ENCODE measurements at regions not wholly inside any gene's neighbourhood (a gene's known extent, or its start where the extent isn't known, plus 50 kb on each side); places are given as distances from the start of the nearest gene placed in this dataset.

GRCh38 chr6:23940466-23940865 lies 185.5 kb upstream of the NRSN1 start:
- no peak overlapping the region for H3K4me3 ChIP-seq (ENCODE audit: low read depth, low read length)
- H3K9me3 ChIP-seq (ENCODE audit: severe bottlenecking) = no peaks in the 10 kb centered on the region
- no peak for DNase-seq
- no peak overlapping the region for H3K27ac ChIP-seq
- H3K36me3 ChIP-seq = no peaks in the 10 kb centered on the region
- no peak for TF ChIP-seq CTCF (IDR thresholded peaks at IDR 0.05; ENCODE audit: low read depth, low read length)
- no peaks in the 10 kb centered on the region for H3K27me3 ChIP-seq (ENCODE audit: insufficient read depth, low read depth, severe bottlenecking)

- Histone ChIP-seq H3K4me3 (ENCODE audit: low read depth, low read length) (no peak overlapping the region), H3K27me3 (ENCODE audit: insufficient read depth, low read depth, severe bottlenecking) (no peaks in the 10 kb centered on the region), H3K36me3 (no peaks in the 10 kb centered on the region), H3K27ac (no peak overlapping the region), H3K9me3 (ENCODE audit: severe bottlenecking) (no peaks in the 10 kb centered on the region)
- no peak for TF ChIP-seq CTCF (IDR thresholded peaks at IDR 0.05; ENCODE audit: low read depth, low read length)
- DNase-seq = no peak
Measured at GRCh38 chr6:23951691-23952090, 174.3 kb upstream of the NRSN1 start.

GRCh38 chr6:23952245-23952644 lies 173.8 kb upstream of the NRSN1 start:
- Histone ChIP-seq H3K27me3 (ENCODE audit: insufficient read depth, low read depth, severe bottlenecking) (no peaks in the 10 kb centered on the region), H3K36me3 (no peaks in the 10 kb centered on the region), H3K27ac (no peak overlapping the region), H3K9me3 (ENCODE audit: severe bottlenecking) (no peaks in the 10 kb centered on the region), H3K4me3 (ENCODE audit: low read depth, low read length) (no peak overlapping the region)
- no peak for DNase-seq
- no peak for TF ChIP-seq CTCF (IDR thresholded peaks at IDR 0.05; ENCODE audit: low read depth, low read length)

- Histone ChIP-seq H3K9me3 (ENCODE audit: severe bottlenecking) (no peaks in the 10 kb centered on the region), H3K4me3 (ENCODE audit: low read depth, low read length) (no peak overlapping the region), H3K27ac (no peak overlapping the region), H3K36me3 (no peaks in the 10 kb centered on the region), H3K27me3 (ENCODE audit: insufficient read depth, low read depth, severe bottlenecking) (no peaks in the 10 kb centered on the region)
- no peak for TF ChIP-seq CTCF (IDR thresholded peaks at IDR 0.05; ENCODE audit: low read depth, low read length)
- no peak for DNase-seq
Measured at GRCh38 chr6:23953976-23954375, 172.0 kb upstream of the NRSN1 start.

- Histone ChIP-seq H3K27ac (no peak overlapping the region), H3K9me3 (ENCODE audit: severe bottlenecking) (no peaks in the 10 kb centered on the region), H3K36me3 (no peaks in the 10 kb centered on the region), H3K4me3 (ENCODE audit: low read depth, low read length) (no peak overlapping the region), H3K27me3 (ENCODE audit: insufficient read depth, low read depth, severe bottlenecking) (no peaks in the 10 kb centered on the region)
- no peak for DNase-seq
- TF ChIP-seq CTCF (IDR thresholded peaks at IDR 0.05; ENCODE audit: low read depth, low read length) = no peak
Measured at GRCh38 chr6:23957017-23957416, 169.0 kb upstream of the NRSN1 start.

GRCh38 chr6:23964865-23965264 lies 161.2 kb upstream of the NRSN1 start:
- TF ChIP-seq CTCF (IDR thresholded peaks at IDR 0.05; ENCODE audit: low read depth, low read length) = no peak
- Histone ChIP-seq H3K9me3 (ENCODE audit: severe bottlenecking) (no peaks in the 10 kb centered on the region), H3K36me3 (no peaks in the 10 kb centered on the region), H3K27me3 (ENCODE audit: insufficient read depth, low read depth, severe bottlenecking) (no peaks in the 10 kb centered on the region), H3K4me3 (ENCODE audit: low read depth, low read length) (no peak overlapping the region), H3K27ac (no peak overlapping the region)
- DNase-seq = no peak
